Activated naive CD4-positive, alpha-beta T cell treated with anti-CD3 and anti-CD28 coated beads, Interleukin-2, amount 50 U/mL, for 16 hours (primary cell): ENCODE measurements at regions not wholly inside any gene's neighbourhood (a gene's known extent, or its start where the extent isn't known, plus 50 kb on each side); places are given as distances from the start of the nearest gene placed in this dataset.

Experiments used
- DNase-seq: peaks from one replicate; pipeline ENCODE4 v3.0.0-alpha.2; 2020

DNA sequence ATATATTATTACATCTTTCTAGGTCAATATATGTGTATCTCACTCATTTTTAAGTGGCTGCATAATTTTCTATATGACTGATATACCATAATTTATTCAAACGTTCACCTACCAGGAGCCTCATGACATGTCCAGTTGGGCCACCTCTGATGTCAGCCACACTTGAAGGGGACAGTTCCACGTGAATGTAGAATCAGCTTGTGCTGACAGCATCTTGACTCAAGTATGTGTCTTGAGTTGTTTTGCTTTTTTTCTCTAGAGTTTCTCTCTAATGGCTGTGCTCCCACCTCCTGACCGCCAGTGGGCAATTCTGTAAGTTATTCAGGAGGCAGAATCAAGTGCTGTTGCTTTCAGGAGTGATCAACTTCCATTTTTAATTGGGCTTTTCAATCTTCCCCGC lies 237.9 kb downstream of the NFKBIZ start:
- no peak for DNase-seq

DNA sequence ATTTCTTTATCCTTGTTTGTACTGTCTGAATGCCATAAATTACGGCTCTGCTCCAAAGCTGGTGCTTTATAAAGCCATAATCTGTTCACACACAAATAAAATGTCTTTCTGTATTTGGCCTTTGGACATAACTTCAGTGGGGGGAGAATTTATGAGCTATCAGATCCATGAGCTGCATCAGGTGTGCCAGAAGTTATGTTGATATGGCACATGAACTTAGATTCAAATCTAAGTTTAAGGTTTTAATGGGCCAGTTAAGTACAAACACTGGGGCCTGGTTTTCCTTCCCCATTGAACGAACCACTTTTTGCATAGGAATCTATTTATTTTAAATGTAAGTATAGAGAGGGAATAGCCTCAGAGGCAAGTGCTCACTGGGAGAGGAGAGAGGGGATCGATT lies 239.9 kb downstream of the NFKBIZ start:
- no peak for DNase-seq

DNA sequence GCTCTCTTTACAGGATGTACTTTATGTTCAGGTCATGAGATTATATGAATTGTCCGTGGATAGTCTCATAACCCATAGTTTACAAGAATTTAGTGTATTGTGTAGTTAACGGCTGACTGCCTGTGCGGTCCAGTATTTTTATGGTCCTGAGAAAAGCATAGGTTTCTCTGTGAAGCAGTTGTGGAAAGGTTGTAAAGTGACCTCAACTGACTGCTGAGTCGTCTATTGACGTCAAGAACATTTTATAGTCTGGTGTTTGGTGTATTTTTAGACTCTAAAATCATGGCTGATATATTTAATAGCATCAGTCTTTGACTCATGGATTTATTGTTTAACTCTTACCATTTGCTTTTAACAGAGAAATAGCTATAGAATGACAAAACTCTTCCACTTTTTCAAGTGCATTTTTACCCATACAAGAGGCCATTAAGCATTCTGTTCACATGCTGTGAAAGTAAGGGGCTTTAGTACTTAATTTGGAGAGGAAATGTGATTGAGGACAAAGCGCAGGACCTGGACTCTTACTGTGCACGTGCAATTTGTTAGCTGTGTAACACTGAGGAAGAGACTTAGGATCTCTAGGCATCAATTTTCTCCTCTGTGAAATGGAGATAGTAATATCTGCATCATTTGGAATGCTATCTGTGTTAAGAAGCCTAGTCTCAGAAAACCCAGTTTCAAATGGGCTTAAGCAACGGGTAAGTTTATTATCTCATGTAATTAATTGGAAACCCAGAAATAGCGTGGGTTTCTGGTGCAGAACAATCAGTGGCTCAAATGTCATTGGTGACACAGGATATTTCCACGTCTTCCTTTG lies 240.8 kb downstream of the NFKBIZ start:
- no peak for DNase-seq

DNA sequence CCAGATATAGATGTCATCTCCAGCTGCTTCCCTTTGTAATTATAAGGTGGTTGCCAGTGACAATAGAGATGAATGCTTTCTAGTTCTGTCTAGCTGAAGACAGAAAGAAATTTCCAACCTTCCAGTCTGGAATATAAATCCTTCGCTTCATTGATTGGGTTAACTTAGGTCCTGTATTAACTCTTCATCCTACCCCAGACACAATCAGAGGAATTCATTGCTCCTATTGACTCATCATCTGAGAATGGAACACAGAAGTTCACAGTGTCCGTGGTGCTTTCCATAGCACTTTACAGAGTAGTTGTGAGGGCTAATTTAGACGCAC lies 241.4 kb downstream of the NFKBIZ start:
- DNase-seq = no peak

DNA sequence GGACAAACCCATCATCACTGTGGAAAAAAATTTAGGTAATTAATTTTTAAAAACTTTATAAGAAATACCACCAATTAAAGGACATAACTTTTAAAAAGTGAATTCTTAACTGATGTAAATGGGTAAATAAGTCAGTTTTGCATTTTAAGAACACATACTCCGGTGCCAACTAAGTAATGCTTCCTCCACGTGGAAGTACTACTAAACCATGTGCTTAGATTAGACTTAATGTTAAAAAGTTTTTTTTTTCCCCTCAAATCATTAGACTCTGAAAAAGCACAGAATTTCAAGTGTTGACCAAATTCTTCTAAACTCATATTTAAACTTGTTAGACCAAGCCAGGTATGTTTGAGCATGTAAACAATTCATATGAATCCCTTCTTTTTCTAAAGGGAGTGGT lies 242.0 kb downstream of the NFKBIZ start:
- no peak for DNase-seq

- no peak for DNase-seq
These were observed 243.5 kb downstream of the NFKBIZ start for GRCh38 chr3:102092617-102093466.

DNA sequence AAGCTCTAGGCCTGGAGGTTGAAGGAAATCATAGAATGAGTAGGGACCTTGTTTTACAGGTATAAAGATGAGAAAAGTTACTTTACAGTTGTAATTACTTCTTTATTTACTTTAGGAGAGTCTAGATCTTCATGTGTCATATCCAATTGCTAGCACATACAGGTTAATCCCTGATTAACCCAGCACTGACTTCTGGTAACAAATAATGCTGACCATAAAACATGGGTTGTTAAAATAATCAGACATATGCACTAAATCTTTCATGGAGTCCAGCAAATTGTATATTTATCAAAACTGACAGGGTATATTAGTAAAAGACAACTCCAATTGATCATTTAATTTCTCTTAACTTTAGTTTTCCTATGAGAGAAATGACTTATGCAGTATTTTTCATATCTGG lies 245.2 kb downstream of the NFKBIZ start:
- DNase-seq = no peak

GRCh38 chr3:102095383-102095782 lies 246.1 kb downstream of the NFKBIZ start:
- no peak for DNase-seq

GRCh38 chr3:102096066-102096465 lies 246.8 kb downstream of the NFKBIZ start:
- DNase-seq = no peak

GRCh38 chr3:102098130-102098885 lies 249.0 kb downstream of the NFKBIZ start:
- DNase-seq = no peak

GRCh38 chr3:102099913-102100312 lies 250.6 kb downstream of the NFKBIZ start:
- DNase-seq = no peak

DNA sequence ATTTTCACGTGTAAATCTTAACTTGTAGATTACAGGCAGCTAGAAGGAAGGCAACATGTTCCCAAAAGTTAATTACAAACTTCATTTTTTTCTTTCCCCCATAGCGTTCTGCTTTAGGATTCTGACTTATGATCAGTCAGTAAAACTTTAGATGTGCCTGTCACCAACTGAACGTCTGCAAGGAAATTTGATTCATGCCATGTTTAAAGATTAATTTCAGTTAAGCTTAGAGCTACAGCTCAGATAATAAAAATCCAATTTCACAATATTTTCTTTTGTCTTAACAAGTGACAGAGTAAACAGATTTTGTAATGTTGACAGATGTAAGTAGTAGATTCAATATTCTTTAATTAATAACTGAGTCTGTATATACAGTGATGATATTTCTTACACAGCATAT lies 253.1 kb downstream of the NFKBIZ start:
- no peak for DNase-seq

DNA sequence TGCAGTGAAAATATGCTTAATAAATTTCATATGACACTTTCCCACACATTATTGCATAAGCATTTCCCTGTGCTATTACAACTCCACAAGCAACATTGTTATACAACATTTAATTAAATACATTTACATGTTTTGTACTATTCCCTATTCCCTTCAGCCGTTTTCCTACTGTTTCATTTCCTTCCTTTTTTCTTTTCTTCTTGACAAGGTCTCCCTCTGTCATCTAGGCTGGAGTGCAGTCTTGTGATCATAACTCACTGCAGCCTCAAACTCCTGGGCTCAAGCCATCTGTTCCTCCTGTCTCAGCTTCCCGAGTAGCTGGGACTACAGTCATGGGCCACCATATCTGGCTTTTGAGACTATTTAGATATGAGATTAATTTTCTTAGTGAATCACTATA lies 254.7 kb downstream of the NFKBIZ start:
- no peak for DNase-seq

DNA sequence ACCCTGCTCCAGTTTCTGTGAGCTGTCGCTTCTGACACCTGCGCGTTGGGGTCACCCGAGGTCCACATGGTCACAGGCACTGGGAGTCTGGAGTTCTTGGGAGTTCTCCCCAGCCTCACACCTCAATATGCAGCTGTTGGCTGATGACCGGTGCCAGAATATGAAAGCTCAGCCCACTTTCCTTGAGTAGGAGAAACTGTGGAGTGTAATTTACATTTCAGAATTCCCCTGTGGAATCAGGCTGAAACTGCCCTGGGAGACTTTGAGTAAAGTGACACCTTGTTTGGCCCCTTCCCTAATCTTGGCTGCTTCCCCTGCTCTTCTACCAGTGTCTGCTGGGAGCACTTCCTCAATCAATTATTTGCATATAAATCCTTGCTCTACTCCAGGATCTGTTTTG lies 255.9 kb downstream of the NFKBIZ start:
- DNase-seq = no peak

DNA sequence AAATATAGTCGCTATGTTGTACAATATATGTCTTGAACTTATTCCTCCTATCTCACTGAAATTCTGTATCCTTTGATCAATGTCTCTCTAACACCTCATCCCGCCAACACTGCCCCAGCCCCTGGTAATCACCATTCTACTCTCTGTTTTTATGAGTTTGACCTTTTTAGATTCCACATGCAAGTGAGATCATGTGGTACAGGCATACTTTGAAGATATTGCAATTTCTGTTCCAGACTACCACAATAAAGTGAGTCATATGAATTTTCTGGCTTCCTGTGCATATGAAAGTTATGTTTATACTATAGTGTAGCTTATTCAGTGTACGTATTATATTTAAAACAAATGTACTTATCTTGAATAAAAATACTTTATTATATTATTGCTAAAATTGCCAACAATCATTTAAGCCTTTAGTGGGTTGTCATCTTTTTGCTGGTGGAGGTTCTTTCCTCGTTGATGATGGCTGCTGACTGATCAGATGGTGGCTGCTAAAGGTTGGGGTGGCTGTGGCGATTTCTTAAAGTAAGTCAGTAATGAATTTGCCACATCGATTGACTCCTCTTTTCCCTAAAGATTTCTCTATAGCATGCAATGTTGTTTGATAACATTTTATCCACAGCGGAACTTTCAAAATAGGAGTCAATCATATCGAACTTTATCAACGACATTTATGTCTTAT lies 257.2 kb downstream of the NFKBIZ start:
- DNase-seq = peak; percentile 38

- DNase-seq = no peak
These were observed 263.5 kb downstream of the NFKBIZ start for GRCh38 chr3:102112704-102113230.

- DNase-seq = no peak
These were observed 264.2 kb downstream of the NFKBIZ start for GRCh38 chr3:102113421-102114041.

DNA sequence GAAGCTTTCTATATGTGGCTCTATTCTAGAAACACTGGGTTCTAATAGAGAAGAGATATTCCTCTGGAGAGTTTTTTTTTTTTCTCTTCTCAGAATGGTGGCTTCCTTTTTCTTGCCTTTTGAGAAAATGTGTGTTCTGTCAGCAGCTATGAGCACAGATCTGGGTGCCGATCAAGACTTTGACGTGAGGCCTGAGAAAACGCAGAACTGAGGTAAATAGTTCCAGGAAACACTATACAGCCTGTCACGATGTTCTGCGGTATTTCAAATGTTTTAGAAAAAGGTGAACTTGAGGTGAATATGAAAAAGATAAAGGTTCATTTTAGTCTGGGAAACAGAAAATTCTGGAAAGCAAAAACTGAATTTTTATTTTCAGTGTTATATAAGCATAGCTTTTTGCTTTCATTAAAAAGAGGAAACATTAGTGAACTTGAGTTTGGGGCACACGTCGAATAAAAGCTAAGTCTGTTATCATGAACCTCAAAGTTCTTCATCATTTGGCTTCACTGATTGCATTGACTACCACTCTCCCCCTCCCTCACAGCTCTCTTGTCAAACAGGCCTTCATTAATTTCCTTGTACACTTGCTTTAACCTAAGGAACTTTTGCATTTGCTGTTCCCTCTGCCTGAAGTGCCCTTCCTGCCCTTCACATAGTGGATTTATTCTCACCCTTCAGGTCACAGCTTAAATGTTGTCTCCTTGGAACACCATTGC lies 265.1 kb downstream of the NFKBIZ start:
- DNase-seq = peak; percentile 23

- no peak for DNase-seq
These were observed 273.2 kb downstream of the NFKBIZ start for GRCh38 chr3:102122527-102122926.

DNA sequence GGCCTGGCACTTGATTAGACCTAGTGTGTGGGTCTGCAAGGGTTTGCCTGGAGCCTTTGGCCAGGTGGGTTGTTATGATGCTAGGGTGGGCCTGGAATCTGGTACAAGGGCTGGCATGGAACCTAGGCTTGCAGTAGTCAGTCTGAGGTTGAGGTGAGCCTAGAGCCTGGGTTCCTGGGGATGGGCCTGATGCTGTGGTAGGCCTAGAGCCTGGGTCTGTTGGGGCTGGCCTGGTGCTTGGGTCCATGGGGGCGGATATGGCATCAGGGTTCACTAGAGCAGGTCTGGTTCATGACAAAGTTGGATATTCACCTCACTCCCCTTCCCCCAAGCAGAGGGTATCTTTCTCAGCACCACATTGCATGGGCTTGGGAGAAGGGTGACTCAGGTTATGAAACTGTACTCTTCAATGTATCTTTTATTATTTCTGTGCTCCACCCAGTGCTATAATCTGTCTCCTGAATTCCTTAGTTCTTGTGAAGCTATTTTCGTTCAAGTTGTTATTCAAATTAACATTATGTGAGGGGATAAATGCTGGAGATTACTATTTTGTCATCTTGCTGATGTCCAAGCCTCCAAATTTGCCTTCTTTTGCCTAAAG lies 274.4 kb downstream of the NFKBIZ start:
- DNase-seq = no peak

DNA sequence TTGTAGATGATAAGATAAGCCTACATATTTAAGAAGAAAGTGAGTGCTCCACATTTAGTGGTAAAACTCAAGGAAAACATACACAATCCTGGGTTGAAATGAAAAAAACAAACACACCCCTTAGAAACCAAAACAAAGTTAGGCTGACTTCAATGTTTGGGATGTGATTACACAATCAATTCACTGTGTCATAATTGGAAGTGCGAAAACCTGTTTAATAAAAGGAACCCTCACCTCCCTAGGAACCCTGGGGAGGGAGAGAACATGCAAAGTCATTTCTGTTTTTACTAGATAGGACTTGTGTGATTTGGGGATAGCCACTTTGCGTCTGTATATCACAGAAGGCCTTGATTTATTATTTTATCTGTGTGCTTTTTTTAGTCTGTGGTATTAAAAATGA lies 275.0 kb downstream of the NFKBIZ start:
- DNase-seq = no peak
